Lung (tissue), 11 donors: ENCODE measurements at regions not wholly inside any gene's neighbourhood (a gene's known extent, or its start where the extent isn't known, plus 50 kb on each side); places are given as distances from the start of the nearest gene placed in this dataset.

Experiments used
- ATAC-seq: fragments of 200-7000 bp; cut with Tn5 transposase; one replicate; pipeline ENCODE4 v1.9.1; 2020; ENCODE audit warnings: moderate number of reproducible peaks; ENCODE audit not compliant: insufficient read depth, low FRiP score
- DNase-seq, 3 donors: peaks; one replicate each; pipeline ENCODE4 v3.0.0-alpha.2; 2013 to 2017
- H3K27ac ChIP-seq, 2 donors: one replicate each; pipeline ENCODE4 v1.5.1; 2013; ENCODE audit warnings: mild to moderate bottlenecking in 2 of 2, moderate library complexity in 2 of 2, control low read depth in 1 of 2, inconsistent platforms in 1 of 2, low read depth in 1 of 2, low read length in 1 of 2
- H3K27me3 ChIP-seq, 3 donors: one replicate each; pipeline ENCODE4 v1.5.1; 2013; ENCODE audit warnings: low read length in 2 of 3; ENCODE audit not compliant: control insufficient read depth in 3 of 3, insufficient read depth in 3 of 3
- H3K36me3 ChIP-seq, 4 donors: one replicate each; pipeline ENCODE4 v1.5.1; 2013; ENCODE audit warnings: low read length in 4 of 4, mild to moderate bottlenecking in 1 of 4, moderate library complexity in 1 of 4; ENCODE audit not compliant: control insufficient read depth in 4 of 4, insufficient read depth in 4 of 4
- H3K4me1 ChIP-seq, 5 donors: one replicate each; pipeline ENCODE4 v1.5.1; 2013; ENCODE audit warnings: low read length in 5 of 5, mild to moderate bottlenecking in 2 of 5, moderate library complexity in 1 of 5; ENCODE audit not compliant: control insufficient read depth in 5 of 5, insufficient read depth in 5 of 5
- H3K4me3 ChIP-seq: one replicate; pipeline ENCODE4 v1.5.1; 2013; ENCODE audit warnings: mild to moderate bottlenecking, control low read depth, moderate library complexity
- H3K9ac ChIP-seq, 2 donors: one replicate each; pipeline ENCODE4 v1.5.1; 2013; ENCODE audit warnings: low read length in 2 of 2, control low read depth in 1 of 2; ENCODE audit not compliant: insufficient read depth in 1 of 2
- H3K9me3 ChIP-seq, 4 donors: one replicate each; pipeline ENCODE4 v1.5.1; 2013; ENCODE audit warnings: low read length in 3 of 4, mild to moderate bottlenecking in 1 of 4, moderate library complexity in 1 of 4; ENCODE audit not compliant: control insufficient read depth in 4 of 4, insufficient read depth in 3 of 4
- WGBS, 2 donors: extraction: QIAGEN DNeasy Blood & Tissue Kit; methylation state at CpG; one replicate each; pipeline ENCODE4 v1.1.7; 2013; 5-methylcytosine and 5-hydroxymethylcytosine counted together
- TF ChIP-seq, protein P1 (sequence below): IDR thresholded peaks from 2 replicates; pipeline ENCODE4 v1.5.1; 2012; ENCODE audit warnings: mild to moderate bottlenecking; ENCODE audit errors: control extremely low read depth, extremely low read depth
- donor health status: control.
- donor health status: control.
- donor health status: Bipolar disorder and iron deficiency.
- donor health status: healthy.
- donor health status: DM: yes; HTN: yes; CAD: no.

DNA sequence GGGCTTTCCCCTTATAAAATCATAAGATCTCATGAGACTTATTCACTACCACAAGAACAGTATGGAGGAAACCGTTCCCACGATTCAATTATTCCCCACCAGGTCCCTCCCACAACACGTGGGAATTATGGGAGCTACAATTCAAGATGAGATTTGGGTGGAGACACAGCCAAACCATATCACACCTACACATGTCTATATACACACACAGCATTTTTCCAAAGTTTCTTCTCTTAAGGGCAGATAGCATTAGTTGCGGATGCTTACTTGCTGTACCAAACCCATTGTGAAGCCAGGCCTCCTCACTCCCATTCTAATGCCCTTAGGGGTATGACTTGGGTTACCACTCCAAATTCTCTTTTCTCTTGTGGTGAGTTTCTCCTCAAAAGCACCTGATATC is 104.1 kb upstream of the RAP1B start:
- ATAC-seq (no peak), DNase-seq (no peak)
- Histone ChIP-seq H3K27ac (no peak overlapping the region), H3K36me3 (no peaks in the 10 kb centered on the region), H3K9ac (no peak overlapping the region), H3K9me3 (no peaks in the 10 kb centered on the region), H3K4me1 (no peaks in the 10 kb centered on the region), H3K4me3 (no peak overlapping the region), H3K27me3 (no peaks in the 10 kb centered on the region)
- TF ChIP-seq, protein P1, sequence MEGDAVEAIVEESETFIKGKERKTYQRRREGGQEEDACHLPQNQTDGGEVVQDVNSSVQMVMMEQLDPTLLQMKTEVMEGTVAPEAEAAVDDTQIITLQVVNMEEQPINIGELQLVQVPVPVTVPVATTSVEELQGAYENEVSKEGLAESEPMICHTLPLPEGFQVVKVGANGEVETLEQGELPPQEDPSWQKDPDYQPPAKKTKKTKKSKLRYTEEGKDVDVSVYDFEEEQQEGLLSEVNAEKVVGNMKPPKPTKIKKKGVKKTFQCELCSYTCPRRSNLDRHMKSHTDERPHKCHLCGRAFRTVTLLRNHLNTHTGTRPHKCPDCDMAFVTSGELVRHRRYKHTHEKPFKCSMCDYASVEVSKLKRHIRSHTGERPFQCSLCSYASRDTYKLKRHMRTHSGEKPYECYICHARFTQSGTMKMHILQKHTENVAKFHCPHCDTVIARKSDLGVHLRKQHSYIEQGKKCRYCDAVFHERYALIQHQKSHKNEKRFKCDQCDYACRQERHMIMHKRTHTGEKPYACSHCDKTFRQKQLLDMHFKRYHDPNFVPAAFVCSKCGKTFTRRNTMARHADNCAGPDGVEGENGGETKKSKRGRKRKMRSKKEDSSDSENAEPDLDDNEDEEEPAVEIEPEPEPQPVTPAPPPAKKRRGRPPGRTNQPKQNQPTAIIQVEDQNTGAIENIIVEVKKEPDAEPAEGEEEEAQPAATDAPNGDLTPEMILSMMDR, result no peak
- 94% methylated on average over 4 of the region's 4 CpGs for WGBS, 2 donors

DNA sequence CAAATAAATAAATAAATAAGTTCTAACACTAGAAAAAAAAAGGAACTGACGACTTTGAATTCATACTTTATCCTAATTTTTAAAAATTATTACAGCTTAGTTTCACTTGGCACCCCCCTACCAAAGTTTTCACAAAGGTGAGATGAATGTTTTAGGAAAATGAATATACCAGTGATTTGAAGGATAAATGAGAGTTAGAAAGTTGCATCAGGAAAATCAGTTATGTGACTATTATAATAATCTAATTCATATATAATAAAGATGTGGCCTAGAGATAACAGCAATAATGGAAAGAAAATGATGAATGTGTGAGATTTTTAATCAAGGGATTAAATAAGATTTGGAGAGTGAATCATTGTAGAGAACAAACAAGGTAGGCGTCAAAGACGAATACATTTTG is 103.0 kb upstream of the RAP1B start:
- H3K9ac ChIP-seq, result no peak overlapping the region
- no peak overlapping the region for H3K4me3 ChIP-seq
- DNase-seq (no peak), ATAC-seq (no peak)
- 92 to 93% methylated on average over 3 of the region's 3 CpGs for WGBS, 2 donors
- TF ChIP-seq, protein P1, result no peak
- no peaks in the 10 kb centered on the region for H3K36me3 ChIP-seq
- no peak overlapping the region for H3K27ac ChIP-seq
- H3K4me1 ChIP-seq, result no peaks in the 10 kb centered on the region
- no peaks in the 10 kb centered on the region for H3K9me3 ChIP-seq
- H3K27me3 ChIP-seq, result no peaks in the 10 kb centered on the region

DNA sequence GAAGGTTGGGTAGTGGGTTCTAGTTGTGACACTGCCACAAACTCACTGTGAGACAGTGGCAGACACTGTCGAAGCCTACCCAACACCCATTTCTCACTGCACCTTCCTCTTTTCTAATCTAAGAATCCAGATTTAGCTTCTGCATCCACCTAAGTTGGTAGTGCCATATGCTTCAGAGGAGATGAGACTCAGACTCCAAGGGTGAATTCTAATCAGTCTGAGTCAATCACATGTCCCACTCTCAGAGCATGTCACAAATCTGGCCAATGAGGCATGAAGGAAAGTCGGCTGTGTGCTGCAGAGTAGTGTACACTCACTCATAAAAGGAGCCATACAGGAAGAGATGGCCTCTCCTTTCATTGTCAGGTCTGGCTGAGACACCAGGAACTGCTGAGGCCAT is 102.1 kb upstream of the RAP1B start:
- H3K27ac ChIP-seq, result no peak overlapping the region
- DNase-seq, result no peak
- H3K4me3 ChIP-seq, result no peak overlapping the region
- H3K9me3 ChIP-seq, result no peaks in the 10 kb centered on the region
- no peaks in the 10 kb centered on the region for H3K4me1 ChIP-seq
- ATAC-seq, result no peak
- no peaks in the 10 kb centered on the region for H3K27me3 ChIP-seq
- 86 to 87% methylated on average over 2 of the region's 2 CpGs for WGBS, 2 donors
- H3K36me3 ChIP-seq, result no peaks in the 10 kb centered on the region
- no peak overlapping the region for H3K9ac ChIP-seq
- TF ChIP-seq, protein P1, result no peak

DNA sequence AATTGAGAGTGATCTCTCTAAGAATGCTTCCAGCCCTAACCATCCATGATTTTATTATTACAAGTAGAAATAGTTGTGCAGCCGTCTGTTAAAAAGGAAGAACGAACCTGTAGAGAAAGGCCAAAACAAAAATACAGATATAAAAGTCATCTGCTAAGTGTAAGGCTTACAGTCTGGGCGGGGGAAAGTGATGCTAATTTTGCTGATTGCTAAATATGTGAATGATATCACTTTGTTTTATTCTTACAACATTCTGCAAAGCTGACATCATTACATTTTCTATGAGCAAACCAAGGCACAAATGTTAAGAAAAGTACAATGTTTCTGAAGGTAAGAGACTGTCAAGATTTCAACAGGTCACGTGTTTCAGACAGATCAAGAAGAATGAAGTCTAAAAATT is 101.5 kb upstream of the RAP1B start:
- no peaks in the 10 kb centered on the region for H3K4me1 ChIP-seq
- no peak overlapping the region for H3K9ac ChIP-seq
- no peak overlapping the region for H3K27ac ChIP-seq
- no peaks in the 10 kb centered on the region for H3K36me3 ChIP-seq
- no peak overlapping the region for H3K4me3 ChIP-seq
- DNase-seq (no peak), ATAC-seq (no peak)
- 94 to 95% methylated on average over 4 of the region's 4 CpGs for WGBS, 2 donors
- no peaks in the 10 kb centered on the region for H3K9me3 ChIP-seq
- H3K27me3 ChIP-seq, result no peaks in the 10 kb centered on the region
- TF ChIP-seq, protein P1, result no peak
